B cell (primary cell): ENCODE measurements at regions not wholly inside any gene's neighbourhood (a gene's known extent, or its start where the extent isn't known, plus 50 kb on each side); places are given as distances from the start of the nearest gene placed in this dataset.

Experiments
- ATAC-seq: fragments of 200-7000 bp; cut with Tn5 transposase; one replicate; pipeline ENCODE4 v1.10.0; 2021; ENCODE audit warnings: low read depth, mild to moderate bottlenecking, moderate number of reproducible peaks, moderate library complexity
- CTCF ChIA-PET: fragments of 350-600 bp; sonication (Branson Sonifier 250); formaldehyde crosslinking; loops from one replicate; lab custom pipeline; 2021; ENCODE audit warnings: antibody characterized with exemption, inconsistent platforms; lab: Charles Lee
- POLR2A ChIA-PET: fragments of 350-600 bp; sonication (Branson Sonifier 250); formaldehyde crosslinking; loops from one replicate; lab custom pipeline; 2021; ENCODE audit warnings: antibody characterized with exemption; lab: Charles Lee
- DNase-seq: peaks from one replicate; pipeline ENCODE4 v3.0.0; 2013
- H2AFZ ChIP-seq: 2 replicates; pipeline ENCODE4 v1.6.1; 2012; ENCODE audit warnings: mild to moderate bottlenecking, low read depth, low read length; ENCODE audit not compliant: insufficient read depth, poor library complexity, severe bottlenecking
- H3K27ac ChIP-seq, 2 donors: 1 replicate in 1 of 2; 2 replicates in 1 of 2; pipeline ENCODE4 v1.5.1; 2012 to 2013; ENCODE audit warnings: low read length in 2 of 2, mild to moderate bottlenecking in 2 of 2, moderate library complexity in 1 of 2
- H3K27me3 ChIP-seq, 4 experiments: fragments of 200-600 bp in 1 of 4; sonication (generic) in 1 of 4; replicated peaks in 1 of 4; 1 replicate in 2 of 4; 2 replicates in 2 of 4; pipeline versions ENCODE4 v1.6.1 to v1.7.0; 2013 to 2016; ENCODE audit warnings: low read length in 3 of 4, mild to moderate bottlenecking in 2 of 4, mixed read lengths in 1 of 4, moderate library complexity in 1 of 4; ENCODE audit not compliant: insufficient read depth in 4 of 4, control insufficient read depth in 3 of 4; ENCODE audit errors: control extremely low read depth in 1 of 4
- H3K36me3 ChIP-seq, 2 experiments: replicated peaks in 1 of 2; 1 replicate in 1 of 2; 2 replicates in 1 of 2; pipeline versions ENCODE4 v1.6.1 to v1.7.1; 2013; ENCODE audit warnings: low read length in 1 of 2; ENCODE audit not compliant: insufficient read depth in 2 of 2, control insufficient read depth in 1 of 2; ENCODE audit errors: control extremely low read depth in 1 of 2, extremely low read depth in 1 of 2
- H3K4me1 ChIP-seq, 2 donors: fragments of 200-600 bp in 1 of 2; sonication (generic) in 1 of 2; 1 replicate in 1 of 2; 2 replicates in 1 of 2; pipeline versions ENCODE4 v1.5.1 to v1.6.1; 2013 to 2017; ENCODE audit warnings: low read length in 2 of 2; ENCODE audit not compliant: control insufficient read depth in 2 of 2, insufficient read depth in 2 of 2
- H3K4me2 ChIP-seq: replicated peaks from 2 replicates; pipeline ENCODE3; 2012; ENCODE audit warnings: mild to moderate bottlenecking, low read depth, low read length; ENCODE audit not compliant: poor library complexity, severe bottlenecking
- H3K4me3 ChIP-seq, 5 experiments: fragments of 200-600 bp in 1 of 5; sonication (generic) in 1 of 5; 1 replicate in 3 of 5; 2 replicates in 2 of 5; pipeline versions ENCODE4 v1.5.1 to v1.7.0; 2011 to 2016; ENCODE audit warnings: low read length in 4 of 5, mild to moderate bottlenecking in 4 of 5, low read depth in 2 of 5, control low read depth in 1 of 5, moderate library complexity in 1 of 5; ENCODE audit not compliant: insufficient read depth in 1 of 5; ENCODE audit errors: control extremely low read depth in 1 of 5, extremely low read depth in 1 of 5
- H3K79me2 ChIP-seq: fragments of 200-600 bp; sonication (generic); one replicate; pipeline ENCODE4 v1.6.0; 2016; ENCODE audit warnings: low read length; ENCODE audit not compliant: control insufficient read depth, insufficient read depth
- H3K9ac ChIP-seq: fragments of 200-600 bp; sonication (generic); 2 replicates; pipeline ENCODE4 v1.6.1; 2017; ENCODE audit warnings: mild to moderate bottlenecking, low read length, moderate library complexity
- H3K9me3 ChIP-seq, 3 donors: one replicate each; pipeline versions ENCODE4 v1.6.1 to v1.7.1; 2013; ENCODE audit warnings: low read length in 2 of 3; ENCODE audit not compliant: control insufficient read depth in 2 of 3, insufficient read depth in 1 of 3; ENCODE audit errors: control extremely low read depth in 1 of 3
- H4K20me1 ChIP-seq: 2 replicates; pipeline ENCODE4 v1.6.0; 2012; ENCODE audit warnings: mild to moderate bottlenecking, low read length; ENCODE audit not compliant: insufficient read depth, control insufficient read depth, poor library complexity, severe bottlenecking
- H3K27ac Mint-ChIP-seq: one replicate; pipeline ENCODE4 v1.8.0; 2021; ENCODE audit warnings: mixed read lengths
- H3K27me3 Mint-ChIP-seq: one replicate; pipeline ENCODE4 v1.8.0; 2021; ENCODE audit warnings: mixed read lengths
- H3K4me1 Mint-ChIP-seq: one replicate; pipeline ENCODE4 v1.8.0; 2021; ENCODE audit warnings: mixed read lengths
- H3K4me3 Mint-ChIP-seq: one replicate; pipeline ENCODE4 v1.8.0; 2021; ENCODE audit warnings: mixed read lengths
- H3K9me3 Mint-ChIP-seq: one replicate; pipeline ENCODE4 v1.8.0; 2022; ENCODE audit warnings: mixed read lengths; ENCODE audit not compliant: insufficient read depth
- EZH2 ChIP-seq: IDR thresholded peaks from 2 replicates; pipeline ENCODE4 v1.6.1; 2012; ENCODE audit warnings: borderline replicate concordance, low read depth, mild to moderate bottlenecking, moderate library complexity, low read length; ENCODE audit not compliant: insufficient read depth, poor library complexity, severe bottlenecking
- WGBS: methylation state at CpG from one replicate; pipeline ENCODE4 v1.1.5; 2013; ENCODE audit warnings: missing lambda C conversion rate; ENCODE audit not compliant: insufficient coverage; 5-methylcytosine and 5-hydroxymethylcytosine counted together
- intact Hi-C: fragments of 100-400 bp; cut with micrococcal nuclease; formaldehyde crosslinking; loops from one replicate; pipeline ENCODE4 v1.10.0; 2022
- TF ChIP-seq, protein P1 (sequence below): fragments of 200-600 bp; IDR thresholded peaks from one replicate; pipeline ENCODE4 v1.8.0; 2022; ENCODE audit warnings: antibody characterized with exemption, mild to moderate bottlenecking

DNA sequence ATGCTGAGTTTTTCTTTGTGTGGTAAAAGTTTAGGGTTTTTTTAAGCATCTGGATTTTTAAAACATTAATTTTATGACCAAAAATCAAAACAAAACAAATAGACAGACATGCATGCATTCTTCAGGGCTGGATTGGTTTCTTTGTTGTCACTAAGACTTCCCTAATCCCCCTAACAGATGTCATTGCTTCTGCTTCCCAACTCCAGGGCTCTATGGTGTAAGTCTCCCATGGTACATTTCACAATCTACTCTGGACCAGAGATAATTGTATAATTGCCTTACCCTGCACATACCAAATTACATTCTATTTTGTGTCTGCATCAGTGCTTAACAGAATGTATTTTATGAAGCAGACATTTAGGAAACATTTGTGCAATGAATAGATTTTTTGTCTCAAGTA lies 529.1 kb upstream of the SMIM31 start:
- Mint-ChIP-seq H3K4me3 (no peak overlapping the region), H3K4me1 (no peaks in the 10 kb centered on the region), H3K27ac (no peak overlapping the region), H3K9me3 (no peaks in the 10 kb centered on the region), H3K27me3 (no peaks in the 10 kb centered on the region)
- Histone ChIP-seq H3K79me2 (no peaks in the 10 kb centered on the region), H3K4me2 (no peak overlapping the region), H4K20me1 (no peaks in the 10 kb centered on the region), H3K9ac (no peak overlapping the region), H3K9me3 (no peaks in the 10 kb centered on the region), H3K36me3 (no peaks in the 10 kb centered on the region), H3K4me3 (no peak overlapping the region), H3K27me3 (no peaks in the 10 kb centered on the region), H2AFZ (no peak overlapping the region), H3K27ac (no peak overlapping the region), H3K4me1 (no peaks in the 10 kb centered on the region)
- ATAC-seq = no peak
- TF ChIP-seq EZH2 = no peak
- TF ChIP-seq, protein P1, sequence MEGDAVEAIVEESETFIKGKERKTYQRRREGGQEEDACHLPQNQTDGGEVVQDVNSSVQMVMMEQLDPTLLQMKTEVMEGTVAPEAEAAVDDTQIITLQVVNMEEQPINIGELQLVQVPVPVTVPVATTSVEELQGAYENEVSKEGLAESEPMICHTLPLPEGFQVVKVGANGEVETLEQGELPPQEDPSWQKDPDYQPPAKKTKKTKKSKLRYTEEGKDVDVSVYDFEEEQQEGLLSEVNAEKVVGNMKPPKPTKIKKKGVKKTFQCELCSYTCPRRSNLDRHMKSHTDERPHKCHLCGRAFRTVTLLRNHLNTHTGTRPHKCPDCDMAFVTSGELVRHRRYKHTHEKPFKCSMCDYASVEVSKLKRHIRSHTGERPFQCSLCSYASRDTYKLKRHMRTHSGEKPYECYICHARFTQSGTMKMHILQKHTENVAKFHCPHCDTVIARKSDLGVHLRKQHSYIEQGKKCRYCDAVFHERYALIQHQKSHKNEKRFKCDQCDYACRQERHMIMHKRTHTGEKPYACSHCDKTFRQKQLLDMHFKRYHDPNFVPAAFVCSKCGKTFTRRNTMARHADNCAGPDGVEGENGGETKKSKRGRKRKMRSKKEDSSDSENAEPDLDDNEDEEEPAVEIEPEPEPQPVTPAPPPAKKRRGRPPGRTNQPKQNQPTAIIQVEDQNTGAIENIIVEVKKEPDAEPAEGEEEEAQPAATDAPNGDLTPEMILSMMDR = no peak
- ChIA-PET CTCF (no interaction called here), POLR2A (no interaction called here)
- intact Hi-C loops = no loop called here
- no peak for DNase-seq

GRCh38 chr4:164229255-164229654 lies 524.7 kb upstream of the SMIM31 start:
- intact Hi-C loops = no loop called here
- no peak overlapping the region for H3K4me3 ChIP-seq
- Mint-ChIP-seq H3K4me1 (no peaks in the 10 kb centered on the region), H3K27me3 (no peaks in the 10 kb centered on the region), H3K27ac (no peak overlapping the region), H3K4me3 (no peak overlapping the region), H3K9me3 (no peaks in the 10 kb centered on the region)
- no peak overlapping the region for H3K9ac ChIP-seq
- 100% methylated on average over 1 of the region's 2 CpGs for WGBS
- H3K4me2 ChIP-seq = no peak overlapping the region
- H3K36me3 ChIP-seq = no peaks in the 10 kb centered on the region
- H3K27ac ChIP-seq = no peak overlapping the region
- H3K4me1 ChIP-seq = no peaks in the 10 kb centered on the region
- no peaks in the 10 kb centered on the region for H3K9me3 ChIP-seq
- H3K79me2 ChIP-seq = no peaks in the 10 kb centered on the region
- CTCF ChIA-PET = no interaction called here
- POLR2A ChIA-PET = no interaction called here
- no peak for DNase-seq
- TF ChIP-seq EZH2 = no peak
- TF ChIP-seq, protein P1 = no peak
- ATAC-seq = no peak
- no peaks in the 10 kb centered on the region for H3K27me3 ChIP-seq
- no peaks in the 10 kb centered on the region for H4K20me1 ChIP-seq
- H2AFZ ChIP-seq = no peak overlapping the region
